ENCODE measurements at regions not wholly inside any gene's neighbourhood (a gene's known extent, or its start where the extent isn't known, plus 50 kb on each side); places are given as distances from the start of the nearest gene placed in this dataset.

DNA sequence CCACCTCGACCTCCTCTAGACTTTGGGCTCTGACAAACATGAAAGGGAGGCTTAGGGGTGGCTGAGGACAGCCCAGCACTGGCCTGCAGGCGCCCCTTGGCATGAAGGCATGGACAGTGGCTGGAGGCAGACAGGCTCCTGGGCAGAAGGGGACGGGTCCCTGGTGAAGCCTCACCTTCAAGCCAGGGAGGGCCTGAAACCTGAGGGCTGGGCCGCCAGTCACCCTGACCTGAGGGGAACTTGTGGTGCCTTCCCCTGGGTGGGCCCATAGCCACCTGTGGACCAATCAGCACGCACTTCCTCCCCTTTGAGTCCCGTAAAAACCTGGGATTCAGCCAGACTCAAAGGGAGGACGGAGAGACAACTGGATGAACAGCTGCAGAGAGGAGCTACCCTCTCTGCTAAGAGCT lies 90.4 kb upstream of the PUM3 start:
- TF ChIP-seq BHLHE40 (IDR thresholded peaks at IDR 0.05; ENCODE audit: low read length): no peak
- TF ChIP-seq NFXL1 (CRISPR knock-in tag; IDR thresholded peaks at IDR 0.05): no peak
- TF ChIP-seq, protein P1, sequence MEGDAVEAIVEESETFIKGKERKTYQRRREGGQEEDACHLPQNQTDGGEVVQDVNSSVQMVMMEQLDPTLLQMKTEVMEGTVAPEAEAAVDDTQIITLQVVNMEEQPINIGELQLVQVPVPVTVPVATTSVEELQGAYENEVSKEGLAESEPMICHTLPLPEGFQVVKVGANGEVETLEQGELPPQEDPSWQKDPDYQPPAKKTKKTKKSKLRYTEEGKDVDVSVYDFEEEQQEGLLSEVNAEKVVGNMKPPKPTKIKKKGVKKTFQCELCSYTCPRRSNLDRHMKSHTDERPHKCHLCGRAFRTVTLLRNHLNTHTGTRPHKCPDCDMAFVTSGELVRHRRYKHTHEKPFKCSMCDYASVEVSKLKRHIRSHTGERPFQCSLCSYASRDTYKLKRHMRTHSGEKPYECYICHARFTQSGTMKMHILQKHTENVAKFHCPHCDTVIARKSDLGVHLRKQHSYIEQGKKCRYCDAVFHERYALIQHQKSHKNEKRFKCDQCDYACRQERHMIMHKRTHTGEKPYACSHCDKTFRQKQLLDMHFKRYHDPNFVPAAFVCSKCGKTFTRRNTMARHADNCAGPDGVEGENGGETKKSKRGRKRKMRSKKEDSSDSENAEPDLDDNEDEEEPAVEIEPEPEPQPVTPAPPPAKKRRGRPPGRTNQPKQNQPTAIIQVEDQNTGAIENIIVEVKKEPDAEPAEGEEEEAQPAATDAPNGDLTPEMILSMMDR (IDR thresholded peaks at IDR 0.05 in 2 of 3, conservative IDR thresholded peaks at IDR 0.05 in 1 of 3; ENCODE audit: insufficient read depth in 2 of 3, low read depth in 1 of 3, low read length in 3 of 3): no peak
- TF ChIP-seq SMAD1 (IDR thresholded peaks at IDR 0.05; ENCODE audit: low read depth, low read length, partially characterized antibody): no peak
- no peak for TF ChIP-seq MAFF (IDR thresholded peaks at IDR 0.05; ENCODE audit: low read length)
- TF ChIP-seq POLR3A (IDR thresholded peaks at IDR 0.05; ENCODE audit: borderline replicate concordance, extremely low read depth, insufficient read depth, insufficient read length): no peak
- TF ChIP-seq YY1 (IDR thresholded peaks at IDR 0.05; ENCODE audit: borderline replicate concordance in 1 of 3, control insufficient read depth in 1 of 3, extremely low read depth in 1 of 3, insufficient read depth in 3 of 3, insufficient read length in 1 of 3, insufficient replicate concordance in 2 of 3, low read depth in 1 of 3, low read length in 2 of 3): no peak
- TF ChIP-seq, protein P2, sequence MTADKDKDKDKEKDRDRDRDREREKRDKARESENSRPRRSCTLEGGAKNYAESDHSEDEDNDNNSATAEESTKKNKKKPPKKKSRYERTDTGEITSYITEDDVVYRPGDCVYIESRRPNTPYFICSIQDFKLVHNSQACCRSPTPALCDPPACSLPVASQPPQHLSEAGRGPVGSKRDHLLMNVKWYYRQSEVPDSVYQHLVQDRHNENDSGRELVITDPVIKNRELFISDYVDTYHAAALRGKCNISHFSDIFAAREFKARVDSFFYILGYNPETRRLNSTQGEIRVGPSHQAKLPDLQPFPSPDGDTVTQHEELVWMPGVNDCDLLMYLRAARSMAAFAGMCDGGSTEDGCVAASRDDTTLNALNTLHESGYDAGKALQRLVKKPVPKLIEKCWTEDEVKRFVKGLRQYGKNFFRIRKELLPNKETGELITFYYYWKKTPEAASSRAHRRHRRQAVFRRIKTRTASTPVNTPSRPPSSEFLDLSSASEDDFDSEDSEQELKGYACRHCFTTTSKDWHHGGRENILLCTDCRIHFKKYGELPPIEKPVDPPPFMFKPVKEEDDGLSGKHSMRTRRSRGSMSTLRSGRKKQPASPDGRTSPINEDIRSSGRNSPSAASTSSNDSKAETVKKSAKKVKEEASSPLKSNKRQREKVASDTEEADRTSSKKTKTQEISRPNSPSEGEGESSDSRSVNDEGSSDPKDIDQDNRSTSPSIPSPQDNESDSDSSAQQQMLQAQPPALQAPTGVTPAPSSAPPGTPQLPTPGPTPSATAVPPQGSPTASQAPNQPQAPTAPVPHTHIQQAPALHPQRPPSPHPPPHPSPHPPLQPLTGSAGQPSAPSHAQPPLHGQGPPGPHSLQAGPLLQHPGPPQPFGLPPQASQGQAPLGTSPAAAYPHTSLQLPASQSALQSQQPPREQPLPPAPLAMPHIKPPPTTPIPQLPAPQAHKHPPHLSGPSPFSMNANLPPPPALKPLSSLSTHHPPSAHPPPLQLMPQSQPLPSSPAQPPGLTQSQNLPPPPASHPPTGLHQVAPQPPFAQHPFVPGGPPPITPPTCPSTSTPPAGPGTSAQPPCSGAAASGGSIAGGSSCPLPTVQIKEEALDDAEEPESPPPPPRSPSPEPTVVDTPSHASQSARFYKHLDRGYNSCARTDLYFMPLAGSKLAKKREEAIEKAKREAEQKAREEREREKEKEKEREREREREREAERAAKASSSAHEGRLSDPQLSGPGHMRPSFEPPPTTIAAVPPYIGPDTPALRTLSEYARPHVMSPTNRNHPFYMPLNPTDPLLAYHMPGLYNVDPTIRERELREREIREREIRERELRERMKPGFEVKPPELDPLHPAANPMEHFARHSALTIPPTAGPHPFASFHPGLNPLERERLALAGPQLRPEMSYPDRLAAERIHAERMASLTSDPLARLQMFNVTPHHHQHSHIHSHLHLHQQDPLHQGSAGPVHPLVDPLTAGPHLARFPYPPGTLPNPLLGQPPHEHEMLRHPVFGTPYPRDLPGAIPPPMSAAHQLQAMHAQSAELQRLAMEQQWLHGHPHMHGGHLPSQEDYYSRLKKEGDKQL (CRISPR knock-in tag; IDR thresholded peaks at IDR 0.05; ENCODE audit: borderline replicate concordance): no peak
- TF ChIP-seq, protein P3, sequence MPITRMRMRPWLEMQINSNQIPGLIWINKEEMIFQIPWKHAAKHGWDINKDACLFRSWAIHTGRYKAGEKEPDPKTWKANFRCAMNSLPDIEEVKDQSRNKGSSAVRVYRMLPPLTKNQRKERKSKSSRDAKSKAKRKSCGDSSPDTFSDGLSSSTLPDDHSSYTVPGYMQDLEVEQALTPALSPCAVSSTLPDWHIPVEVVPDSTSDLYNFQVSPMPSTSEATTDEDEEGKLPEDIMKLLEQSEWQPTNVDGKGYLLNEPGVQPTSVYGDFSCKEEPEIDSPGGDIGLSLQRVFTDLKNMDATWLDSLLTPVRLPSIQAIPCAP (CRISPR knock-in tag; IDR thresholded peaks at IDR 0.05; ENCODE audit: borderline replicate concordance): no peak
- TF ChIP-seq, protein P4, sequence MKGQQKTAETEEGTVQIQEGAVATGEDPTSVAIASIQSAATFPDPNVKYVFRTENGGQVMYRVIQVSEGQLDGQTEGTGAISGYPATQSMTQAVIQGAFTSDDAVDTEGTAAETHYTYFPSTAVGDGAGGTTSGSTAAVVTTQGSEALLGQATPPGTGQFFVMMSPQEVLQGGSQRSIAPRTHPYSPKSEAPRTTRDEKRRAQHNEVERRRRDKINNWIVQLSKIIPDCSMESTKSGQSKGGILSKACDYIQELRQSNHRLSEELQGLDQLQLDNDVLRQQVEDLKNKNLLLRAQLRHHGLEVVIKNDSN (CRISPR knock-in tag; IDR thresholded peaks at IDR 0.05): no peak
- TF ChIP-seq, protein P5, sequence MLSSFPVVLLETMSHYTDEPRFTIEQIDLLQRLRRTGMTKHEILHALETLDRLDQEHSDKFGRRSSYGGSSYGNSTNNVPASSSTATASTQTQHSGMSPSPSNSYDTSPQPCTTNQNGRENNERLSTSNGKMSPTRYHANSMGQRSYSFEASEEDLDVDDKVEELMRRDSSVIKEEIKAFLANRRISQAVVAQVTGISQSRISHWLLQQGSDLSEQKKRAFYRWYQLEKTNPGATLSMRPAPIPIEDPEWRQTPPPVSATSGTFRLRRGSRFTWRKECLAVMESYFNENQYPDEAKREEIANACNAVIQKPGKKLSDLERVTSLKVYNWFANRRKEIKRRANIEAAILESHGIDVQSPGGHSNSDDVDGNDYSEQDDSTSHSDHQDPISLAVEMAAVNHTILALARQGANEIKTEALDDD (IDR thresholded peaks at IDR 0.05): no peak

Measured in K562 (cell line).